Erythroblast (primary cell): ENCODE measurements at regions not wholly inside any gene's neighbourhood (a gene's known extent, or its start where the extent isn't known, plus 50 kb on each side); places are given as distances from the start of the nearest gene placed in this dataset.

Source experiments
- GATA1 ChIP-seq: IDR thresholded peaks from 2 replicates; pipeline ENCODE4 v1.6.1; 2011; ENCODE audit warnings: low read depth, mild to moderate bottlenecking, control low read depth, low read length, moderate library complexity
- POLR2A ChIP-seq: IDR thresholded peaks from 2 replicates; pipeline ENCODE4 v1.6.1; 2011; ENCODE audit warnings: mild to moderate bottlenecking, low read length

DNA sequence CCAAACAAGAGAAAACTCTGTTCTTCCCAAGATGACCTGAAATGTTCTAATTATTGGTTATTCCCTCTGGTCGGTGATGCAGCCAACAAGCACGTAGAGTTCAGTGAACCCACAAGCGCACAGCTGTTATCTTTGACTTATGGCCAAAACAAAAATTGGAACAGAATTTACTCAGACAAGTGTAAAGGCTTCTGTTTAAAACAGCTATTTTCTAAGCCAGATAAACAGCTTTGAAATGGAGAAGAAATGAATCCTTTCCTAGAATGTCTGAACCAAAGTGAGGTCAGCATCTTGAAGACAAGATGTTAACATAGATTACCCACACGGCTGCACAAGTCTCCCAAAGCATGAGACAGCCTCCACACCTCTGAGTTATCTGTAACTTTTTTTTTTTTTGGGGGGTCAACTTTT, 669.2 kb downstream of the DIAPH3 start:
- TF ChIP-seq POLR2A (no peak), GATA1 (no peak)
